ENCODE measurements at regions not wholly inside any gene's neighbourhood (a gene's known extent, or its start where the extent isn't known, plus 50 kb on each side); places are given as distances from the start of the nearest gene placed in this dataset.
"Not testable (repeated sequence)": the region's sequence is repeated elsewhere in the genome, so short reads cannot be mapped to it uniquely, and the experiment has no call there.

DNA sequence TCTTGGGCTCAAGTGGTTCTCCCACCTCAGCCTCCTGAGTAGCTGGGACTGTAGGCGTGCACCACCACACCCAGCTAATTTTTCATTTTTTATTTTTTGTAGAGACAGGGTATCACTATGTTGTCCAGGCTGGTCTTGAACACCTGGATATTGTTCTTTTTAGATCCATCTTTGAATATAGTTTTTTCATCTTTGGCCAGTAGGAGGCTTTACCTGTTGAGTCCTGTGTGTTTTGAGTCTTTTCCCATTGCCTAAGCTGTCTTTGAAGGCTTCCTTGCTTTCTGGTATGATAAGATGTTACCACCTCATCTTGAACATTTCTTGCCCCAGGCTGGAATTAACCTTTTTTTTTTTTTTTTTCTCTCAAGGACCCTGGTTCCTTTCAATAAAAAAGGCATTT lies 387.8 kb upstream of the RUNX1 start:
- H2AFZ ChIP-seq (ENCODE audit: low read length): no peak overlapping the region
- no peak overlapping the region for H3K23ac ChIP-seq (ENCODE audit: insufficient read length, low read depth, low read length)
- H3K79me2 ChIP-seq (ENCODE audit: insufficient read depth, low read length): no peaks in the 10 kb centered on the region; the same call in 1 of the 2 replicates
- Mint-ChIP-seq H3K4me1 (peaks cover 8 to 12% of the 10 kb centered on the region in 2 experiments), H3K27me3 (ENCODE audit: low read depth) (no peaks in the 10 kb centered on the region; the same call in 1 of the 2 replicates), H3K9me3 (peaks cover 31 to 38% of the 10 kb centered on the region in 2 experiments), H3K4me3 (no peak overlapping the region), H3K36me3 (ENCODE audit: insufficient read depth in 1 of 3, low read depth in 3 of 3) (peaks cover 10 to 32% (median 13%) of the 10 kb centered on the region in 3 experiments), H3K27ac (no peak overlapping the region)
- no CpG with 5 or more reads among the region's 1 CpG for WGBS (ENCODE audit: extremely low coverage, insufficient read length, low lambda C conversion rate)
- H3K9ac ChIP-seq (ENCODE audit: extremely low read depth, insufficient read length, low read length): no peak overlapping the region
- no peaks in the 10 kb centered on the region for H3K27me3 ChIP-seq (ENCODE audit: insufficient read depth, low read length)
- H2BK5ac ChIP-seq (ENCODE audit: insufficient read length, low read length): no peak overlapping the region
- H3K4ac ChIP-seq (ENCODE audit: low read depth, low read length): no peak overlapping the region
- no peak overlapping the region for H2BK12ac ChIP-seq (ENCODE audit: insufficient read length, low read depth, low read length)
- H3K9me3 ChIP-seq (ENCODE audit: control insufficient read depth, low read depth, low read length): peaks cover 19% of the 10 kb centered on the region
- no peak overlapping the region for H2AK5ac ChIP-seq (ENCODE audit: insufficient read length, low read length)
- no peak overlapping the region for H3K18ac ChIP-seq (ENCODE audit: insufficient read length, low read depth, low read length)
- H4K8ac ChIP-seq (replicated peaks; ENCODE audit: insufficient read length, low read depth, low read length): no peak overlapping the region
- H3T11ph ChIP-seq (ENCODE audit: low read length): no peak overlapping the region
- peak; percentile 51; the same call in 2 of the 3 replicates for TF ChIP-seq CTCF (conservative IDR thresholded peaks at IDR 0.05)
- H4K5ac ChIP-seq (ENCODE audit: insufficient read length, low read depth, low read length): no peak overlapping the region
- H3K56ac ChIP-seq (ENCODE audit: insufficient read length, low read depth, low read length): no peak overlapping the region
- no peak overlapping the region for H2BK120ac ChIP-seq (ENCODE audit: low read depth, low read length, poor library complexity, severe bottlenecking)
- H2BK15ac ChIP-seq (ENCODE audit: low read depth, low read length): no peak overlapping the region
- H3K4me2 ChIP-seq (ENCODE audit: insufficient read depth, insufficient read length, low read length): no peak overlapping the region
- H3K27ac ChIP-seq (ENCODE audit: insufficient read length, low read depth, low read length): no peak overlapping the region
- no peaks in the 10 kb centered on the region for H3K23me2 ChIP-seq (ENCODE audit: insufficient read length, low read depth, low read length, poor library complexity, severe bottlenecking)
- H3K4me1 ChIP-seq (ENCODE audit: insufficient read depth, low read length): no peaks in the 10 kb centered on the region
- H4K91ac ChIP-seq (ENCODE audit: insufficient read length, low read depth, low read length): no peak overlapping the region
- H3K79me1 ChIP-seq (ENCODE audit: insufficient read depth, low read depth, low read length, poor library complexity, severe bottlenecking): no peaks in the 10 kb centered on the region
- H4K20me1 ChIP-seq (ENCODE audit: control insufficient read depth, insufficient read depth, insufficient read length): no peaks in the 10 kb centered on the region
- DNase-seq: no peak
- no peak overlapping the region for H3K14ac ChIP-seq (ENCODE audit: insufficient read depth, low read length)
- H2BK20ac ChIP-seq (ENCODE audit: low read depth, low read length, poor library complexity, severe bottlenecking): no peak overlapping the region

DNA sequence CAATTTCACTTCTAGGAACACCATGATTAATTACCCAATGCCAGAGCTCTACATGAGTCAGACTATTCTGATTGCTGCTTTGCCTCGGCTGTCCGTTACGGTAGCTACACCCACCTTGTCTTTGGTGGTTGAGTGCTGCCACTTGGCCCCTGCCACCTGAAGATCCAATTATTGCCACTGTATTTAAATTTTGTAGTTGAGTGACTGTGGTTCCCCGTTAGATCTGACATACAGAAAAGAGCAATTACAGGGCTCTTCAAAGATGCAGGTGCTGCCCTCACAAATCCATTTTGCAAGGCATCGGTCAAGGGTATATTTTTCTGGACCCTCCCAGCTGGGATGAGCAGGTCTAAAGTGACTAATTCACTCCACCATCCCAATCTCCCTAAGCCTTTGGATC lies 383.5 kb upstream of the RUNX1 start:
- Mint-ChIP-seq H3K9me3 (peaks cover 39 to 51% of the 10 kb centered on the region in 2 experiments), H3K36me3 (ENCODE audit: insufficient read depth in 1 of 3, low read depth in 3 of 3) (peaks cover 16 to 41% (median 20%) of the 10 kb centered on the region in 3 experiments)
- H3K4me3 Mint-ChIP-seq; H4K91ac ChIP-seq (ENCODE audit: insufficient read length, low read depth, low read length); H3K23ac ChIP-seq (ENCODE audit: insufficient read length, low read depth, low read length); H3K23me2 ChIP-seq (ENCODE audit: insufficient read length, low read depth, low read length, poor library complexity, severe bottlenecking); DNase-seq; H3K27ac Mint-ChIP-seq; H3K4me1 ChIP-seq (ENCODE audit: insufficient read depth, low read length); H3K4me1 Mint-ChIP-seq; H2AK5ac ChIP-seq (ENCODE audit: insufficient read length, low read length); H2BK20ac ChIP-seq (ENCODE audit: low read depth, low read length, poor library complexity, severe bottlenecking); H3K27ac ChIP-seq (ENCODE audit: insufficient read length, low read depth, low read length); H2BK12ac ChIP-seq (ENCODE audit: insufficient read length, low read depth, low read length); H4K8ac ChIP-seq (replicated peaks; ENCODE audit: insufficient read length, low read depth, low read length); H3K9ac ChIP-seq (ENCODE audit: extremely low read depth, insufficient read length, low read length); H3K27me3 Mint-ChIP-seq (ENCODE audit: low read depth); H2BK5ac ChIP-seq (ENCODE audit: insufficient read length, low read length); H4K20me1 ChIP-seq (ENCODE audit: control insufficient read depth, insufficient read depth, insufficient read length); H3K18ac ChIP-seq (ENCODE audit: insufficient read length, low read depth, low read length); H3K4ac ChIP-seq (ENCODE audit: low read depth, low read length); H3K4me2 ChIP-seq (ENCODE audit: insufficient read depth, insufficient read length, low read length); H2BK15ac ChIP-seq (ENCODE audit: low read depth, low read length); H2AFZ ChIP-seq (ENCODE audit: low read length); H4K5ac ChIP-seq (ENCODE audit: insufficient read length, low read depth, low read length); H2BK120ac ChIP-seq (ENCODE audit: low read depth, low read length, poor library complexity, severe bottlenecking); H3K27me3 ChIP-seq (ENCODE audit: insufficient read depth, low read length); H3K79me1 ChIP-seq (ENCODE audit: insufficient read depth, low read depth, low read length, poor library complexity, severe bottlenecking); H3K56ac ChIP-seq (ENCODE audit: insufficient read length, low read depth, low read length); H3K79me2 ChIP-seq (ENCODE audit: insufficient read depth, low read length); H3K14ac ChIP-seq (ENCODE audit: insufficient read depth, low read length); H3T11ph ChIP-seq (ENCODE audit: low read length): not testable (repeated sequence)
- no CpG with 5 or more reads among the region's 5 CpGs for WGBS (ENCODE audit: extremely low coverage, insufficient read length, low lambda C conversion rate)
- peaks cover 19% of the 10 kb centered on the region for H3K9me3 ChIP-seq (ENCODE audit: control insufficient read depth, low read depth, low read length)

All from H9 (cell line).